ENCODE measurements at regions not wholly inside any gene's neighbourhood (a gene's known extent, or its start where the extent isn't known, plus 50 kb on each side); places are given as distances from the start of the nearest gene placed in this dataset.

DNA sequence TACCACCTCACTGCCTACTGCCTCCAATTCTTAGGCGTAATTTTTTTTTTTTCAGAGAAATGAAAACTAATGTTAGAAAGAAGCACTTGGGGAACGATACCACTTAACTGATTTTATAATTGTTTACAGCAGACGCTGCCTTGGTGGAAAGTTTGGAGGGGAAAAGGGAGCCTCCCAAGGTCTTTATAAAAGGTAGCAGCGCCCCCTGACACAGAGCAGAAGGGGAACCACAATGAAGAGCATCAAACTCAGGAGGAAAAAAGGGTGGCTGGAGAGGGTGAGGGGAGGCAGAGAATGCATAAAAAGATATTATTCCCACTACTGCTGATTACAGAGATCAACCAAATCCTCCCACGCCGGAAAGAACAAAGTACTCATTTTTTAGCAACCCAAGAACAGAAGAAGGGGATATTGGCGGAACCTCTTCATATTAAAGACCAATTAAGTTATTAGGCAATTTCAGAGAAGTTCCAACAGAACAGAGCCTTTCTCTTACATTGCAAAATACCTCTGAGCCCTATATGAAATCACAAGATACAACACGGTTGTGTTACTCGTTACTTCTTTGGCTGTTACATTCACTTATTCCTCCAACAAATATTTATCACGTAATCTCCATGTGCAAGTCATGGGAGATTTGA, 135.8 kb downstream of the TEX36 start:
- intact Hi-C loops (cut with micrococcal nuclease), result no loop called here
- no peaks in the 10 kb centered on the region for H3K4me1 Mint-ChIP-seq
- ATAC-seq (ENCODE audit: low read depth) (no peak), DNase-seq (no peak)
- CTCF ChIA-PET, result no interaction called here
- POLR2A ChIA-PET, result no interaction called here
- TF ChIP-seq, protein P1, sequence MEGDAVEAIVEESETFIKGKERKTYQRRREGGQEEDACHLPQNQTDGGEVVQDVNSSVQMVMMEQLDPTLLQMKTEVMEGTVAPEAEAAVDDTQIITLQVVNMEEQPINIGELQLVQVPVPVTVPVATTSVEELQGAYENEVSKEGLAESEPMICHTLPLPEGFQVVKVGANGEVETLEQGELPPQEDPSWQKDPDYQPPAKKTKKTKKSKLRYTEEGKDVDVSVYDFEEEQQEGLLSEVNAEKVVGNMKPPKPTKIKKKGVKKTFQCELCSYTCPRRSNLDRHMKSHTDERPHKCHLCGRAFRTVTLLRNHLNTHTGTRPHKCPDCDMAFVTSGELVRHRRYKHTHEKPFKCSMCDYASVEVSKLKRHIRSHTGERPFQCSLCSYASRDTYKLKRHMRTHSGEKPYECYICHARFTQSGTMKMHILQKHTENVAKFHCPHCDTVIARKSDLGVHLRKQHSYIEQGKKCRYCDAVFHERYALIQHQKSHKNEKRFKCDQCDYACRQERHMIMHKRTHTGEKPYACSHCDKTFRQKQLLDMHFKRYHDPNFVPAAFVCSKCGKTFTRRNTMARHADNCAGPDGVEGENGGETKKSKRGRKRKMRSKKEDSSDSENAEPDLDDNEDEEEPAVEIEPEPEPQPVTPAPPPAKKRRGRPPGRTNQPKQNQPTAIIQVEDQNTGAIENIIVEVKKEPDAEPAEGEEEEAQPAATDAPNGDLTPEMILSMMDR (IDR thresholded peaks at IDR 0.05), result no peak
- no peak overlapping the region for H3K4me3 Mint-ChIP-seq
- H3K27me3 Mint-ChIP-seq, result peaks cover 2% of the 10 kb centered on the region
- H3K9me3 Mint-ChIP-seq, result no peaks in the 10 kb centered on the region
- H3K36me3 Mint-ChIP-seq (ENCODE audit: low read depth), result no peaks in the 10 kb centered on the region
- no peak overlapping the region for H3K27ac Mint-ChIP-seq

DNA sequence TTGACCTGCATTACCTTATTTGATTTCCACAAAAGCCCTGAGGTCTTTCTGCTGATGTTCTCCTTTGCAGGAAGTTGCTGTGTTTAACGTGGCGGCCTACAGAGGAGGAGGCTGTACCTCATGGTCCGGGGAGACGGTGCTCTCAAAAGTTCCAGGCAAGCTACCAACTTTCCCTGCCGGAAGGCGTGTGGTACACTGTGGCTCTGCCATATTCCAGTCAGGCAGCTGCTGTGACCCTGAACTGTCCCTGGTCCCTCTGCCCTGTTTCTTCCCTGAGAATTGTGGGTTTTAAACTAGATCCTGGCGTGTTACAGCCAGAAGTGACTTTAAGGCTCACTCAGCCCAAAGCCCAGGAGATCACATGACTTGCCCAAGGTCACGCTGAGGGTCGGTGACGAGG, 139.2 kb downstream of the TEX36 start:
- Mint-ChIP-seq H3K36me3 (ENCODE audit: low read depth) (no peaks in the 10 kb centered on the region), H3K4me3 (no peak overlapping the region), H3K27ac (no peak overlapping the region), H3K4me1 (no peaks in the 10 kb centered on the region), H3K9me3 (no peaks in the 10 kb centered on the region), H3K27me3 (peaks cover 2% of the 10 kb centered on the region)
- CTCF ChIA-PET, result no interaction called here
- DNase-seq (no peak), ATAC-seq (ENCODE audit: low read depth) (no peak)
- intact Hi-C loops (cut with micrococcal nuclease), result no loop called here
- TF ChIP-seq, protein P1 (IDR thresholded peaks at IDR 0.05), result no peak
- POLR2A ChIA-PET, result no interaction called here

DNA sequence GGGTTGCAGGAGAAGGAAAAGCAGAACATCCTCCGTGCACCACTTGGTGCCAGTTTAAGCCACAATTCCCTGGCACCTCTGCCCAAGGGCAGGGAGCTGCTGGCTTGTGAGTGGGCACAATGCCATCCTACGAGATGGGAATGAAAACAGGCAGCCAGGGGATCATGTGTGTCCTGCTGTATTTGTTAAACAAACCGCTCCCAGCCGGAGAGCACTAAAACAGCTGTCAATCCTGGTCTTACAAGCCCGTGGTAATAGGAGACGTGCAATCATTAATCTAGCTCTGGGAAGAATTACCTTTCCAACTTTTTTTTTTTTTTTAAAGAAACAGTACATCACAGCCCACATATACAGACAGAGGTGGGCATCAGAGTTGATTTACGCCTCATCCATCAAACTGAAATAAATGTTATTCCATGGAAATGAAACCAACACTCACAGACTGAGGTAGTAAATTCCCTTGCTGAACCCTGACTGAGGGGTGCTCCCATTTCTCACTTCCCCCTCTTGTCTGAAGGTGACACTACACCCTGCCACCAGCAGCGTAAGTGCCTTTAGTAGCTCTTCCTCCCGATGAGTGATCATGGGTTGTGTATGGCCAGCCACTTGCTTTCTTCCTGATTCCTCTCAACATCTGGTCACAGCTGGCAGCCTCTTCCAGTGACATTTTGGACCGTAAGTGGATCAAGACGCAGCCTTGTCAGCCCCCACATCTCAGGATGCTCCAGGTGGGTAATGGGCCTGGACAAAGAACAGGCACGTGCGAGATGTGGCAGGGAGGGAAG, 143.8 kb downstream of the TEX36 start:
- ChIA-PET CTCF (no interaction called here), POLR2A (no interaction called here)
- no peaks in the 10 kb centered on the region for H3K4me1 Mint-ChIP-seq
- TF ChIP-seq, protein P1 (IDR thresholded peaks at IDR 0.05), result no peak
- H3K9me3 Mint-ChIP-seq, result no peaks in the 10 kb centered on the region
- intact Hi-C loops (cut with micrococcal nuclease), result no loop called here
- no peak for DNase-seq
- H3K36me3 Mint-ChIP-seq (ENCODE audit: low read depth), result no peaks in the 10 kb centered on the region
- no peak overlapping the region for H3K27ac Mint-ChIP-seq
- no peak overlapping the region for H3K4me3 Mint-ChIP-seq
- ATAC-seq (ENCODE audit: low read depth), result no peak
- peaks cover 2% of the 10 kb centered on the region for H3K27me3 Mint-ChIP-seq

DNA sequence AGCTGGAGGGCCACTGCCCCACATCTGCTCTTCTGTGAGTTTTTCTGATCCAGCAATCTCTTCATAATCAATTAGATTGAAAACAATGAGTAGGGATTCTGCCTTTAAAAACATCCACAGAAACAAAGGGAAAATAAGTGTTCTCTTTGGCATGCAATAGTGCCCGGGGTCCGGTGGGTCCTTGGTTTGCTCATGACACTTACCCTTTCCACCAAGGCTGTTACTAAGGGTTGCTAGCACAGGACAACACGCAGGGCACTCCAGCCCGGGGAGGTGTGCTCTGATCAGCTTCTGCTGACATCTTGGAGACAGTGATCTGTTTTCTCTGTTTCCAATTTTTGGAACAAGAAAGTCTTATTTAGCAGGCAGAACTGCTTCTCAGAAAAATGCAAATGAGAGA, 146.7 kb downstream of the TEX36 start:
- ChIA-PET CTCF (no interaction called here), POLR2A (no interaction called here)
- TF ChIP-seq, protein P1 (IDR thresholded peaks at IDR 0.05), result no peak
- Mint-ChIP-seq H3K4me1 (no peaks in the 10 kb centered on the region), H3K27me3 (peaks cover 3% of the 10 kb centered on the region), H3K9me3 (no peaks in the 10 kb centered on the region), H3K36me3 (ENCODE audit: low read depth) (no peaks in the 10 kb centered on the region), H3K27ac (no peak overlapping the region), H3K4me3 (no peak overlapping the region)
- ATAC-seq (ENCODE audit: low read depth), result no peak
- no peak for DNase-seq
- intact Hi-C loops (cut with micrococcal nuclease), result no loop called here

DNA sequence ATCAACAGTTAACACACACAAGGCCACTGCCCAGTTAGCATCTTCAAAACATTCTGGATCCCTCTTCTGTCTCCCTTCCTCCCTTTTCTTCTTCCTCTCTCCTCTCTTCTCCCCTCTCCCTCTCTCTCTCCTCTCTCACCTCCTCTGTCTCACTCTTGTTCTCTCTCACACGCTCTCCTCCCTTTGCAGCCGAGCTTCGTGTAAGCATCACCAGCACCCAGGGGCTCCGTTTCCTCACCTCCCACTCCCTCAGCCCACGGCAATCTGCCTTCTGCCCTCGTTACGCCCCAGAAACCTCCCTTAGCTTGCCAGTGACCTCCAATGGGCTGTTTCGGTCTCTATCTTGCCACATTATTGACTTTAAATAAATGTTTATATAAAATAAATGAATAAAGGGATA, 147.4 kb downstream of the TEX36 start:
- ATAC-seq (ENCODE audit: low read depth) (no peak), DNase-seq (no peak)
- H3K27ac Mint-ChIP-seq, result no peak overlapping the region
- H3K4me3 Mint-ChIP-seq, result no peak overlapping the region
- H3K9me3 Mint-ChIP-seq, result no peaks in the 10 kb centered on the region
- POLR2A ChIA-PET, result no interaction called here
- TF ChIP-seq, protein P1 (IDR thresholded peaks at IDR 0.05), result no peak
- CTCF ChIA-PET, result no interaction called here
- no peaks in the 10 kb centered on the region for H3K36me3 Mint-ChIP-seq (ENCODE audit: low read depth)
- H3K27me3 Mint-ChIP-seq, result peaks cover 3% of the 10 kb centered on the region
- H3K4me1 Mint-ChIP-seq, result no peaks in the 10 kb centered on the region
- intact Hi-C loops (cut with micrococcal nuclease), result no loop called here
